ENCODE measurements at regions not wholly inside any gene's neighbourhood (a gene's known extent, or its start where the extent isn't known, plus 50 kb on each side); places are given as distances from the start of the nearest gene placed in this dataset.
A peak's percentile ranks its signal among the peaks of the same experiment; 100 is the strongest.

DNA sequence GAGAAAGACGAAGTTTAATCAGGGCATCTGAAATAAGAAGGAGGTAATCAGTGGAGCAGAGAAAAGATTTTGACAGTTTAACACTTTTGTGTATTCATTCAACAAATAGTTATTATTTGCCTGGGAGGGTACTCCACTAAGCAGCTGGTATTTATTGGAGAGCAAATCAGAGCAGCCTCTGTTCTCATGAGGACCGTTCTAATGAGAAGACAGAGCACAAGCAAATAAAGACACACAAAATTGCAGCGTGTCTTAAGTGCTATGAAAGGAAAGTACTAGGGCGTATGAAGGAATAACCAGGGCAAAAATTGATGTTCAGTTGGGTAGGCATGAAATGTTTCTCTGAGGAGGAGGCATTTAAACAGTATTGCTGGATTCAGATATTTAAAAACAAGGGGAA is 302.9 kb upstream of the RARB start:
- in situ Hi-C loops (cut with HindIII; ENCODE audit: low pct_unique_long_range_greater_than_20kb, low sequenced_read_pairs) = no loop called here
- DNase-seq (ENCODE audit: low read depth in 1 of 2, low spot score in 1 of 2) = no peak
- TF ChIP-seq JUND (IDR thresholded peaks at IDR 0.05; ENCODE audit: low read depth) = no peak

DNA sequence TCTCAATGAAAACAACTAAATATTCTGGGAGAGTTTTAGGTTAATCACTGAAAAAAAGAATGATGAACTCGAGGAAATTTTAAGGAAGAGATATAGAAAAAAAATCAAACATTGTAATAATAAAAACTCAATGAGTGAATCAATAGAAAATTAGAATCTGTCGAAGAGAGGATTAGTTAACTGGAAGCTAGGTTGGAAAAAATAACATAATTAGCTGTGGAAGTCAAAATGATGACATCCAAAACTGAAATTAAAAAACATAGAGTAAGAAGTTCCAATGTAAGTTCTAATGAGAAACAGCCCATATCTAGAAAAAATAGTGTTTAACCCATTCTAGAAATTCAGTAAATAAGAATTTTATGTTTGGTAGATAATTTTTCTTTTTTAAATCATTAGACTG is 299.3 kb upstream of the RARB start:
- DNase-seq (ENCODE audit: low read depth in 1 of 2, low spot score in 1 of 2) = no peak
- no peak for TF ChIP-seq JUND (IDR thresholded peaks at IDR 0.05; ENCODE audit: low read depth)
- in situ Hi-C loops (cut with HindIII; ENCODE audit: low pct_unique_long_range_greater_than_20kb, low sequenced_read_pairs) = no loop called here

DNA sequence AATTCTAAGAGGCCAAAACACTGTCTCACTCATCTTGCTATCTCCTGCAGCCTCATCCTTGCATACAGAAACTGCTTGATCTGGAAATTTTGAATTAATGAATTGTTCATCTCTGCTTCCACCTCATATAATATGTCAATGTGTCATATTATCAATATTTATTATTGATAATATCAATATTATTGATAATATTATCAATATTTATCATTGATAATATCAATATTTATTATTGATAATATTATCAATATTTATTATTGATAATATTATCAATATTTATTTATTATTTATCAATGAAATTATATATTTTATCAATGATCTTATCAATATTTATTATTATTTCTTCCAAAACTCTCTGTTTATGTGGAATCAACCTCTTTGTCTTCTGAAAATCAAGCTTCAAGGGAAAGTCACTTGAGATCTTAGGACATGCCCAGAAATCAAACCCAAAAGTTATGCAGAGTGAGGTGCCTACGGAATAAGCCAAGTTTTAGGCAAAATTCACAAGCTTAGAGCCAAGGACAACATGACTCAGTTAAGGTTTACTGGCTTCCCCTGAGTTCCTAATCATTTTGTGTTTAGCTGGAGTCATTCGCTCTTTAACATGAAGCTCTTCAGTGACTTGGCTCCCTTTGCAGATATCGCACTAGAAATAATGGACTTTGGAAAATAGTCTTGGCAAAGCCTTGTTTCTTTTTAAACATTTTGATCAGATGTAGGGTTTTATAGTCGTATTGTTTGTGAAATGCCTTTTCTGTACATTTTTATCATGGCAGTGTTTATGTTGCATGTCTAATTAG is 297.1 kb upstream of the RARB start:
- no peak for TF ChIP-seq JUND (IDR thresholded peaks at IDR 0.05; ENCODE audit: low read depth)
- in situ Hi-C loops (cut with HindIII; ENCODE audit: low pct_unique_long_range_greater_than_20kb, low sequenced_read_pairs) = no loop called here
- DNase-seq (ENCODE audit: low read depth in 1 of 2, low spot score in 1 of 2) = no peak

DNA sequence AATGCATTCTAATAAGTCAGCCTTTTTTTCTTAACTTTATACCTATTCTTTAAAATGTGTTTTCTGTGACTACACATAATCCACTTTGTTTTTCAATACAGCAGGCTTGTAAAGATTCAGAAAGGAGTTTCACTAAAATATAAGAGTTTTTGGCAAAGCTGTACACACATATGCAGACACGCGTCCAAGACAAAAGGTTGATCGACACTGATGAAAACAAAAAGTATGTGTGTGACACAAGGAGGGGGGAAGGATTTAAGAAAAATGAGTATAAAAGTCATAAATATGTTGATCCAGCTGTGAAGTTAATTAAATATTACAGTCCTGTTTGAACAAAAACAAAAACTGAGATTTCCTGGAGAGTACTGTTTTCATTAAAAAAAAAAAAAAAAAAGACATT is 294.5 kb upstream of the RARB start:
- no peak for TF ChIP-seq JUND (IDR thresholded peaks at IDR 0.05; ENCODE audit: low read depth)
- in situ Hi-C loops (cut with HindIII; ENCODE audit: low pct_unique_long_range_greater_than_20kb, low sequenced_read_pairs) = no loop called here
- DNase-seq (ENCODE audit: low read depth in 1 of 2, low spot score in 1 of 2) = no peak

DNA sequence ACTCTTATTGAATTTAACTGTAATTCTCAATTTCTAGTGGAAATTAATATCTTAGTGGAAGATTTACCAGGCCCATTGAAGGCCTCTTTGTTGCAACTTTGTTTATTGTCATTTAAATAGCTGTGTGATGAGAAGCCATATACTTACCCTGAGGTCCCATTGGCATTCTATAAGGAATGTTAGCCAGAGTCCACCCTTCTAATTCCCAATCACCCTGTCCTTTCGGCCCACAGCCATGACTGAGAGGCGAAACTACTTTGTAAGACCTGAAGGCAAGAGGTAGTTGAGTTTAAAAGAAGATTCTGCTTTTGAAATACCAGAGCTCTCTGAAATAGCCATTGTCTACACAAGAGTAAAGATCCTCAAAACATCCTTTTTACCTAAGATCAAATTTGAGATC is 290.5 kb upstream of the RARB start:
- in situ Hi-C loops (cut with HindIII; ENCODE audit: low pct_unique_long_range_greater_than_20kb, low sequenced_read_pairs) = no loop called here
- TF ChIP-seq JUND (IDR thresholded peaks at IDR 0.05; ENCODE audit: low read depth) = no peak
- no peak for DNase-seq (ENCODE audit: low read depth in 1 of 2, low spot score in 1 of 2)

DNA sequence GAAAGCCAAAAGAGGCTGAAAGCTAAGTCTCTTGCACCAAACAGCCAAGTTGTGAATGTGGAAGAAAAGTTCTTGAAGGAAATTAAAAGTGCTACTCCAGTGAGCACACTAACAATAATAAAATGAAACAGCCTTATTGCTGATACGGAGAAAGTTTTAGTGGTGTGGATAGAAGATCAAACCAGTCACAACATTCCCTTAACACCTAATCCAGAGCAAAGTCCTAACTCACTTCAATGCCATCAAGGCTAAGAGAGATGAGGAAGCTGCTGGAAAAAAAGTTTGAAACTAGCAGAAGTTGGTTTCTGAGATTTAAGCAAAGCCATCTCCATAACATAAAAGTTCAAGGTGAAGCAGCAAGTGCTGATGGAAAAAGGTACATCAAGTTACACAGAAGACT is 288.8 kb upstream of the RARB start:
- in situ Hi-C loops (cut with HindIII; ENCODE audit: low pct_unique_long_range_greater_than_20kb, low sequenced_read_pairs) = no loop called here
- TF ChIP-seq JUND (IDR thresholded peaks at IDR 0.05; ENCODE audit: low read depth) = no peak
- DNase-seq (ENCODE audit: low read depth in 1 of 2, low spot score in 1 of 2) = no peak

DNA sequence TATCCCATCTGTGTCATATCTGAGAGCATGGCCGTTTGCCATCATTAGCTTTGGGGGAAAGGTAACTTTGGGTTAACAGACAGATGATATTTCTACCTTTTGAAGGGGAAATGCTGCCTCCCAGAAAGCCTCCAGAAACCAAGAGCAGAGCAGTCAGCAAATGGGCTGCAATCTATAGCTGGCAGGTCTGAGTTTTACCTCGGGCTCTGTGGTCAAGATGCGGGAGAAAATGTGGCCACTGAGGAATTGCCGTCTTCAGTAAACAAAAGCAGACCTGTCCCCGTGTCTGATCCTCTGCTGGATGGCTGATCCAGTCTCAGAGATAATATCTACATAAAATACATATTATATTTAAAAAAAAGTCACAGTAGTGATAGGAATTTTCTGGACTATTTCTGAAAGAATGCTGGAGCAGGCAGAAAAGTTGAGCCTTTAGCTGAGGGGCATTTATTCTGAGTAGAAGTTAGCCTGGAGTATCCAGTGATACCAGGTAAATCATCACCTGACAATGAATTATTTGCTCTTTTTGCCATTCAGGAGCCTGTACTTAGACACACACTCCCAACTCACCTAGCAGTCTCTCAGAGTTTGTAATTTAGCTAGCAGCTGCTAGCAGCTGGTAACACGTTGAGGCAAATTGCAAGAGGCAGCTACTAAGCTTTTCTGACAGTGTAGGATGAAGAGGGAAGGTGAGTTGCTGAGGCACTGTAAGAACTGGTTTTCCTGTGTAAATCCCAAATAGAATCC is 285.3 kb upstream of the RARB start:
- no peak for DNase-seq (ENCODE audit: low read depth in 1 of 2, low spot score in 1 of 2)
- in situ Hi-C loops (cut with HindIII; ENCODE audit: low pct_unique_long_range_greater_than_20kb, low sequenced_read_pairs) = no loop called here

DNA sequence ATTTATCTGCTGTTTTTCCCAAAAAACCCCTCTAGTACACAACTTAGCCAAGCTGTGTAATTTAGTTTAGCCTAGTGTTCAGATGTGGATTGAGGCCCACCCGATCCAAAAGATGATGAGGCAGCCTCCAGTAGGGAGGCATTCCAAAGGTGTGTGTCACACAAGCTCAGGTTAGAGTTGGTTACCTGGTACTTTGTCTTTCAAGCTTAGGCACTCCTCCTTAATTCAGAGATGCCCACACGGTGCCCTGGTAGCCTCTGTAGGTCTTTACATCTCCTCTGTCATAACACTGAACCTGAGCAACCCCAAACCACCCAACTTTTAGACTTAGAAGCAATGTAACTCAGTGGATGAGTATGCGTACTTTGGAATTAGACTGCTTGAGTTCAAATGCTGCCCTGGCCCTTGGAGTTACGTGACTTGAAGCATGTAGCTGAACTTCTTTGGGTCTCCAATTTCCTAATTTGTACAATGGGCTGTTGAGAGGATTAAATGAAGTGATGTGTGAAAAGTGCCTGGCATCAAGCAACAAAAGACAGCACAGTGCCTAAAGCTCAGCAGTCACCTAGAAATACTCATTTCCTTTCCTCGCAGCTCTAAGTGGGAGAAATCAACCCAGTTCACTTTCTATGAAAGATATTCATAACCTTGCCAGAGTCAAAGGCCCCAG is 284.6 kb upstream of the RARB start:
- TF ChIP-seq JUND (IDR thresholded peaks at IDR 0.05; ENCODE audit: low read depth) = no peak
- in situ Hi-C loops (cut with HindIII; ENCODE audit: low pct_unique_long_range_greater_than_20kb, low sequenced_read_pairs) = no loop called here
- no peak for DNase-seq (ENCODE audit: low read depth in 1 of 2, low spot score in 1 of 2)

More for the DNA sequence above, 285.3 kb upstream of the RARB start:
- TF ChIP-seq JUND (IDR thresholded peaks at IDR 0.05; ENCODE audit: low read depth) = no peak

DNA sequence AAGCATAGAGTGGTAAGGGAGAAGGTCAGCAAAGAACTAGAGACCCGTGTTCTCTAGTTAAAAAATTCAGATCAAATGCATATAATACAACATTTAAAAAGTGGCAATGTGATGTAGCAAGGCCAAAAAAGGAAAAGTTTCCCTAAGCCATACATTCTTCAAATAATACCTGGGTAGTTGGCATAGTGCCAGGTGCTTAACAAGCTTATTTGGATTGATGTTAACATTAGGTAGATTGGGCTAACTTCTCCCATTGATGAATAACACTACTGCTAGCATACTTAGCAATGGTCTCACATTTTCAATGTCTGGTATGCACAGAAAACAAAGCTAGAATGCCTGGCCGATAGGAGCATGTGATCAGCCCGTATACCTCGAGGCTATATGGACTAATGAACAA is 283.6 kb upstream of the RARB start:
- in situ Hi-C loops (cut with HindIII; ENCODE audit: low pct_unique_long_range_greater_than_20kb, low sequenced_read_pairs) = no loop called here
- DNase-seq (ENCODE audit: low read depth in 1 of 2, low spot score in 1 of 2) = no peak
- TF ChIP-seq JUND (IDR thresholded peaks at IDR 0.05; ENCODE audit: low read depth) = no peak

DNA sequence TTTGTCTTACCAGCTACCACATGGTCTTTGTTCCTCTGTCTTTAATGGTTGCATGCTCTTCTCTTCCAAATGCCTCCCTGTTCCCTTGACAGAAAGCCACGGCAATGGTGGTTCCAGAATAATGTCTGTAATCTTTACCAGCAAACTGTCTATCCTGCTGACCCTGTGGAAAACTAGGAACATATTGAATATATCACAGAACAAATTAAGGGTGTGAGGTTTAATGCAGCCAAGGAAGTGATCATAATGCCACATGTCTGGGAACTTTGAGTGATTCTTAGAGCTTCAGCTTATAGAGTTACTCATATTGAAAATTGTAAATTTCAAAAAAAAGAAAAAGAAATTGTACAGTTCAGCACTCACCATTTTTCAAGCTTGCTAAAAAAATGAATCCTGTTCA is 282.9 kb upstream of the RARB start:
- in situ Hi-C loops (cut with HindIII; ENCODE audit: low pct_unique_long_range_greater_than_20kb, low sequenced_read_pairs) = no loop called here
- TF ChIP-seq JUND (IDR thresholded peaks at IDR 0.05; ENCODE audit: low read depth) = no peak
- no peak for DNase-seq (ENCODE audit: low read depth in 1 of 2, low spot score in 1 of 2)

DNA sequence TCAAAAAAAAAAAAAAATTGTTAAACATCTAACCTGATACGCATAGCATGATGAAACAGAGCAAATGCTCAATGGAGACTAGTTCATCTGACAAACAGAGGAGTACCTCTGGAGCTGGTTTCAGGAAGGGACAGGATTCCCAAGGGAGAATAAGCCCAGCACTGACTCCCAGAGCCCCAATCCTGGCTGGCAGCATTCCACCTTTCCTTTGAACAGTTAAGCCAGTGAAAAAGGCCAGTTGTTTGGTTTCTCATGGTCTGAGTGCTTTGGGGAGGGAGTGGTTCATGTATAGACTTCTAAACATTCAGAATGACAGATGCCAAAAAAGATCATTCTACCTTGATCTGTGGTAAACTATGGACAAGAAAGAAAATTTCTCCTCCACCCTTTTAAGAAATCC is 277.9 kb upstream of the RARB start:
- no peak for DNase-seq (ENCODE audit: low read depth in 1 of 2, low spot score in 1 of 2)
- in situ Hi-C loops (cut with HindIII; ENCODE audit: low pct_unique_long_range_greater_than_20kb, low sequenced_read_pairs) = no loop called here
- TF ChIP-seq JUND (IDR thresholded peaks at IDR 0.05; ENCODE audit: low read depth) = no peak

DNA sequence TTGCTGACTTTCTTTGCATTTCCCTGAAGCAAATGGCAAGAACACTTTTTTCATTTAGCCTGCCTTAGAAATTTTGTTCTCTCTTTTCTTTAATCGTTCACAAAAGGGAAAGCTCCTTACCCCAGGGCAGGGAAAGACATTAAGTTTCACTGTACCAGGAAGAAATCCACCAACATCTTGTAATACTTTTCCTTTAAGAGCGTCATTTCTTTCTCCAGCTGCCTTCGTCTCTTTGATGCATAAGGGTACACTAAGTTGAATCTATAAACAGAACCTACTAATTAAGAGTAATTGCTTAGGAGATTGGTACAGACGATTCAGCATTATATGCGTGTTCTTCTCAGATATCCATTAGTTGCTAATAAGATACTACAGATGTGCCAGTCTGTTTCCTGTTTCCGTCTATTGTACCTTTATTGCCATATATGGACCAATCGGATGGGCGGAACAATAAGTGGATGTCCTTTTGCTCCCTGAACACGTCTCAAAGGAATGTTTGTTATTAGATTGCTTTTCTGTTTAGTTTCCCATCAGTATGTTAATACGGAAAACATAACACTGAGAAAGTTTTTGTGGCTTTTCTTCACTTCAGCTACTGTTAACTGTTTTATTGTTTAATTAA is 276.7 kb upstream of the RARB start:
- no peak for TF ChIP-seq JUND (IDR thresholded peaks at IDR 0.05; ENCODE audit: low read depth)
- in situ Hi-C loops (cut with HindIII; ENCODE audit: low pct_unique_long_range_greater_than_20kb, low sequenced_read_pairs) = no loop called here

DNA sequence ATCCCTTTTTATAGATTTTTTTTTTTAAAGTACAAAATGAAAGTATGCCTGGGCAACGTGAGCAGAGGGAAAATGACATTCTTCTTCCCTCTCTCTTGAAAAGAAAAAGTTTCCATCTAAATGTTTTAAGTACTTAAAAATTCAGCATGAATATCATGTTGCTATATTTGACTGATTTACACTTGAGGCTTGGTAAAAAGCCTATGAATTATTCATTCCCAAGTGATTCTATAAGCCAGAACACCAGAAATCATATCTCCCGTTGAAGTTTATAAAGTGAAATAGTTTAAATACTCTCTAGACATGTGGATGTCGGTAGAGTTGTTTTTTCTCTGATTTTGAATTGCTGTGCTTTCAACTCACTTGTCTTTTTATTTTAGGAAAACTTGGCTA is 276.2 kb upstream of the RARB start:
- in situ Hi-C loops (cut with HindIII; ENCODE audit: low pct_unique_long_range_greater_than_20kb, low sequenced_read_pairs) = no loop called here
- no peak for TF ChIP-seq JUND (IDR thresholded peaks at IDR 0.05; ENCODE audit: low read depth)
- DNase-seq (ENCODE audit: low read depth in 1 of 2, low spot score in 1 of 2) = no peak

More for the DNA sequence above, 276.7 kb upstream of the RARB start:
- peak in 1 of 2 experiments; percentile 21 for DNase-seq (ENCODE audit: low read depth in 1 of 2, low spot score in 1 of 2)

All from T47D (cell line).